HEK293 (cell line): ENCODE measurements at regions not wholly inside any gene's neighbourhood (a gene's known extent, or its start where the extent isn't known, plus 50 kb on each side); places are given as distances from the start of the nearest gene placed in this dataset.

Experiments used
- CTCF ChIP-seq: fragments of 450-650 bp; formaldehyde crosslinking; IDR thresholded peaks from 2 replicates; pipeline ENCODE4 v1.5.1; 2016; ENCODE audit warnings: missing biosample characterization, missing genetic modification characterization
- SETDB1 ChIP-seq: IDR thresholded peaks from one replicate; pipeline ENCODE4 v1.6.1; 2017; ENCODE audit warnings: mild to moderate bottlenecking, low read length, moderate library complexity, mixed read lengths; ENCODE audit not compliant: insufficient read length
- ZNF239 ChIP-seq: fragments of 450-650 bp; formaldehyde crosslinking; IDR thresholded peaks from 2 replicates; pipeline ENCODE4 v1.5.1; 2016; ENCODE audit warnings: missing biosample characterization, missing genetic modification characterization

DNA sequence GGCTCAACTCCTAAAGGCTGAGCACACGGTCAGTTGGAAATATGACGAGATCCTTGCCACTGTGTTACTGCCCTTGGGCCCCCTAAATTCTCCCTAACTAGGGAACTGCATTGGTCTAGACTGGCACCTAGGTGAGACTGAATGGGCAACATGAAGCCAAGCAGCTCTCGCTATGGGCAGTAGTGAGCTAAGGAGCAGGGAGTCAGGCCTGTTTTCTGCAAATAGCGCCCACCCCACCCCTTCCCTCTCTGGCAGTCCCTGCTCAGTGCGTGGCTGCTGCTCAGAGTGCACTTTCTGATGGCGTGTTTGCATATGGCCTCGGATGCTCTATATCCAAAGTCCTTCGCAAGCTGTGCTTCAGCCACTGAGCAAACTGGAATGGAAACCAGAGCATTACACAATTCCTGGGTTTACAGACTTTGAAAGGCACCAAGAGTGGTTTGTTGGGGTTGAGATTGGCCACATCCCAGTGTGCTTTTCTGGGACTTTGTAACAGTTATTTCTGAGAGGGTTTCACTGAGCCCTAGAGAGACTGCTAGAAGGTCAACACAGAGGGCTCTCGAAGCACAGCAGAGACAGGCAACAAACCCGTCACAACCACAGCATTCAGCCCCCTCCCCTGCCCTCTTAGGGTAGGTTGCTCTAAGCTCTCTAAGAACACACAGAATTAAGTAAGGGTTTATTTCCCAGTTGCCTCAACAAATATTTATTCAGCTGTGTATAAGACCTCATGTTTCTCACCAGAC, 419.9 kb downstream of the STK39 start:
- no peak for TF ChIP-seq CTCF
- no peak for TF ChIP-seq ZNF239
- no peak for TF ChIP-seq SETDB1
